ENCODE measurements at regions not wholly inside any gene's neighbourhood (a gene's known extent, or its start where the extent isn't known, plus 50 kb on each side); places are given as distances from the start of the nearest gene placed in this dataset.

- DNase-seq = no peak
Observed at GRCh38 chr2:56624181-56624580, 440.4 kb downstream of the CCDC85A start.

- DNase-seq = no peak
Observed at GRCh38 chr2:56626927-56627326, 443.1 kb downstream of the CCDC85A start.

- DNase-seq = no peak
Observed at GRCh38 chr2:56630286-56630685, 446.5 kb downstream of the CCDC85A start.

- no peak for DNase-seq
Observed at GRCh38 chr2:56647997-56648396, 464.2 kb downstream of the CCDC85A start.

- DNase-seq = peak; percentile 46
Observed at GRCh38 chr2:56648802-56649201, 465.0 kb downstream of the CCDC85A start.

GRCh38 chr2:56654936-56655335 is 471.1 kb downstream of the CCDC85A start:
- peak; percentile 22 for DNase-seq

GRCh38 chr2:56656826-56657225 is 473.0 kb downstream of the CCDC85A start:
- no peak for DNase-seq

GRCh38 chr2:56666777-56667176 is 483.0 kb downstream of the CCDC85A start:
- no peak for DNase-seq

GRCh38 chr2:56671973-56672569 is 488.3 kb downstream of the CCDC85A start:
- DNase-seq = no peak

- no peak for DNase-seq
Observed at GRCh38 chr2:56674084-56674483, 490.3 kb downstream of the CCDC85A start.

- DNase-seq = no peak
Observed at GRCh38 chr2:56676966-56677365, 493.2 kb downstream of the CCDC85A start.

- peak; percentile 81 for DNase-seq
Observed at GRCh38 chr2:56680971-56681631, 497.3 kb downstream of the CCDC85A start.

GRCh38 chr2:56681659-56682396 is 498.0 kb downstream of the CCDC85A start:
- DNase-seq = peak; percentile 85

GRCh38 chr2:56682397-56682760 is 498.6 kb downstream of the CCDC85A start:
- DNase-seq = no peak

- no peak for DNase-seq
Observed at GRCh38 chr2:56684327-56684726, 500.5 kb downstream of the CCDC85A start.

- no peak for DNase-seq
Observed at GRCh38 chr2:56685205-56685604, 501.4 kb downstream of the CCDC85A start.

GRCh38 chr2:56687169-56687568 is 503.4 kb downstream of the CCDC85A start:
- DNase-seq = peak; percentile 67

GRCh38 chr2:56688661-56689060 is 504.9 kb downstream of the CCDC85A start:
- DNase-seq = peak; percentile 42

GRCh38 chr2:56693501-56693900 is 509.7 kb downstream of the CCDC85A start:
- DNase-seq = no peak

GRCh38 chr2:56703001-56703400 is 519.2 kb downstream of the CCDC85A start:
- no peak for DNase-seq

GRCh38 chr2:56705713-56706112 is 521.9 kb downstream of the CCDC85A start:
- no peak for DNase-seq

- DNase-seq = no peak
Observed at GRCh38 chr2:56707218-56707617, 523.4 kb downstream of the CCDC85A start.

- DNase-seq = no peak
Observed at GRCh38 chr2:56707650-56708049, 523.9 kb downstream of the CCDC85A start.

GRCh38 chr2:56709181-56709580 is 525.4 kb downstream of the CCDC85A start:
- no peak for DNase-seq

Measured in HCEC 1CT (cell line).